Mesodermal cell (in vitro differentiated cells): ENCODE measurements at regions not wholly inside any gene's neighbourhood (a gene's known extent, or its start where the extent isn't known, plus 50 kb on each side); places are given as distances from the start of the nearest gene placed in this dataset.

Experiments used
- H3K27ac ChIP-seq: 2 replicates; pipeline ENCODE4 v1.7.0; 2013; ENCODE audit warnings: mild to moderate bottlenecking, low read depth, low read length, moderate library complexity; ENCODE audit not compliant: severe bottlenecking
- H3K36me3 ChIP-seq: 2 replicates; pipeline ENCODE4 v1.7.1; 2013; ENCODE audit warnings: mild to moderate bottlenecking, low read length, moderate library complexity; ENCODE audit not compliant: control insufficient read depth, insufficient read depth
- H3K4me1 ChIP-seq: one replicate; pipeline ENCODE4 v1.7.1; 2013; ENCODE audit warnings: mild to moderate bottlenecking, low read length; ENCODE audit not compliant: insufficient read depth, control insufficient read depth, poor library complexity, severe bottlenecking
- H3K4me3 ChIP-seq: 2 replicates; pipeline ENCODE4 v1.7.0; 2013; ENCODE audit warnings: low read length, control low read depth, mild to moderate bottlenecking; ENCODE audit not compliant: insufficient read depth, poor library complexity, severe bottlenecking; ENCODE audit errors: extremely low read depth
- H3K9me3 ChIP-seq: 2 replicates; pipeline ENCODE4 v1.7.1; 2013; ENCODE audit warnings: mild to moderate bottlenecking, low read length, moderate library complexity; ENCODE audit not compliant: control insufficient read depth
- WGBS, 2 experiments: methylation state at CpG; one replicate each; pipeline ENCODE4 v1.1.5; 2013; ENCODE audit warnings: missing lambda C conversion rate in 2 of 2; ENCODE audit not compliant: insufficient coverage in 2 of 2; 5-methylcytosine and 5-hydroxymethylcytosine counted together

DNA sequence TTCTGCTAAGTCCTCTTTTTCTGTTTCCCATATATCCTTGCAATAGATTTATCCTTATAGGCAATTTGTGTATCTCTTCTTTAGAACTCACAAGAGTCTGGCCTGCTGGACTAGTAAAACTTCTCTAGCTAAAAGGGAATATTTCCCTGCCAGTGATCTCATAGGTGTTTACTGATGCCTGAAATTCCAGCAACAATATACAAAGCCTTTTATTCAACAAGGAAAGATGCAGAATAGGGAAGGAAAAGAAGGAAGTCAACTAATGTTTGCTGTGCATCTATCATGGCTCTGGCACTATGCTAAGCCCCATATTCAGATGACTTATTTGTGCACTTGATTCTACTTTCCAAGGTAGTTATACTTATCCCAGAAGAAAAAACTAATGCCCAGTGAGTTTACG, 160.0 kb upstream of the DMRTA1 start:
- H3K4me1 ChIP-seq = no peaks in the 10 kb centered on the region
- 100% methylated on average over 1 of the region's 1 CpG; no CpG with 5 or more reads in 1 of the 2 experiments for WGBS, 2 experiments

GRCh38 chr9:22288661-22289060, 158.0 kb upstream of the DMRTA1 start:
- WGBS, 2 experiments = no CpG with 5 or more reads among the region's 1 CpG
- no peaks in the 10 kb centered on the region for H3K36me3 ChIP-seq
- H3K4me1 ChIP-seq = no peaks in the 10 kb centered on the region
- H3K9me3 ChIP-seq = no peaks in the 10 kb centered on the region
- no peak overlapping the region for H3K4me3 ChIP-seq
- no peak overlapping the region for H3K27ac ChIP-seq

More for the DNA sequence above, 160.0 kb upstream of the DMRTA1 start:
- Histone ChIP-seq H3K9me3 (no peaks in the 10 kb centered on the region), H3K36me3 (no peaks in the 10 kb centered on the region), H3K27ac (no peak overlapping the region), H3K4me3 (no peak overlapping the region)

- Histone ChIP-seq H3K27ac (no peak overlapping the region), H3K4me3 (no peak overlapping the region), H3K36me3 (no peaks in the 10 kb centered on the region), H3K9me3 (peaks cover 5% of the 10 kb centered on the region), H3K4me1 (no peaks in the 10 kb centered on the region)
- no CpG with 5 or more reads among the region's 2 CpGs for WGBS, 2 experiments
Measured at GRCh38 chr9:22307013-22307711, 139.5 kb upstream of the DMRTA1 start.

- no peak overlapping the region for H3K4me3 ChIP-seq
- H3K27ac ChIP-seq = no peak overlapping the region
- H3K9me3 ChIP-seq = peaks cover 5% of the 10 kb centered on the region
- no peaks in the 10 kb centered on the region for H3K36me3 ChIP-seq
- H3K4me1 ChIP-seq = no peaks in the 10 kb centered on the region
Measured at GRCh38 chr9:22308177-22308576, 138.4 kb upstream of the DMRTA1 start.

GRCh38 chr9:22316645-22317044, 130.0 kb upstream of the DMRTA1 start:
- no peak overlapping the region for H3K4me3 ChIP-seq
- H3K9me3 ChIP-seq = peaks cover 26% of the 10 kb centered on the region
- H3K36me3 ChIP-seq = no peaks in the 10 kb centered on the region
- no peaks in the 10 kb centered on the region for H3K4me1 ChIP-seq
- H3K27ac ChIP-seq = no peak overlapping the region
- WGBS, 2 experiments = 71 to 100% methylated on average over 1 of the region's 1 CpG

DNA sequence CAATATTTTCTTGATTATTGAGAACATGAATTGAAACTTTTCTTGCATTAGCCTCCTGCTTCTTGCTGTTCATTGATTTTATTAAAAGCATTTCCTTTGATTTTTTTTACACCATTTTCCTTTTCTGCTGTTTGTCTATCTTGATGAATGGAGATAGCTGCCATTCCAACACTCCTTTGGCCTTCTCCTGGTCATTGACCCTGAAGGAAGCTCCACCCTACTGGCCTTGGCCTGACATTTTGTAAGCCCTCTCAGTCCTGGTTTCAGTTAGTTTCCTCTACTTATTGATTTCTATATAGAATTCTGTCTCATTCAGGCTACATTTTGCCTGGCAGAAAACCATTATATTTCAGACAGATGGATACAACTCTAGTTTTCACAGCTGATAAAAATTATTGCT, 115.1 kb upstream of the DMRTA1 start:
- Histone ChIP-seq H3K4me3 (no peak overlapping the region), H3K27ac (no peak overlapping the region), H3K36me3 (no peaks in the 10 kb centered on the region), H3K4me1 (no peaks in the 10 kb centered on the region), H3K9me3 (no peaks in the 10 kb centered on the region)

DNA sequence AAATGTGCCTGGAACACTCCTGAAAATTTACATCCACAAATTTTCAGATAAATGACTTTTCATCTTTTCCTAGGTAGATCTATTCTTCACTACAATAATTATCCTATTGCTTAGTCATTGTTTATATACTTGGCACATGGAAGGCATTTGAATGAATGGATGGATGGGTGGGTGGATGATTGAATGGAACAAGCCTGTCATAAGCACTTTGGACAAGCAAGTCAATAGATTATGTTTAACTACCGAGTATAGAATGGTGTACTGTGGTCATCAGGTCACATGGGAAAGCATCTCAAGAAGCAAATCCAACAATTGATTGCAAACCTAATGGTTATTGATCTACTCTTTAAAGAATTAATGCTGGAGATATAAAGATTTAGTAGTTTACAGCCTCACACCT, 114.4 kb upstream of the DMRTA1 start:
- Histone ChIP-seq H3K27ac (no peak overlapping the region), H3K9me3 (no peaks in the 10 kb centered on the region), H3K36me3 (no peaks in the 10 kb centered on the region), H3K4me3 (no peak overlapping the region), H3K4me1 (no peaks in the 10 kb centered on the region)
- WGBS, 2 experiments = 67% methylated on average over 1 of the region's 1 CpG; no CpG with 5 or more reads in 1 of the 2 experiments

DNA sequence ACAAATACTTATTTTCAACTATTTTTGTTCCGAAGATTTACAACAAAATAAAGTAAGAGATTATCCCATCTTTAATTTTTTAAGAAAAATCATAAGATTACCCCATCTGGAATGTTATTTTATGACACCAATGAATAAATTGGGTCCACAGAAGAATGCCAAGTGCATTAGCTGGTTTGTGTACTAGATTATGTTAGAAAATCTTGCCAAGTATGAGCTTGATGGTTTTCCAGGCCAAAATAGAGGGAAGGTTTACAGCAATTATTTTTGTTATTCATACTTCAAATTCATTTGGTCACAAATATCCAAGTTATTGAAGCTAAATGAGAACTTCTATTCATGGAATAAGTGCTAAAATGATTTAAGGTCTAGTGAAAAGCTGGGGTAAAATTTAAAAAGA, 109.4 kb upstream of the DMRTA1 start:
- WGBS, 2 experiments = no CpG with 5 or more reads among the region's 1 CpG
- H3K4me1 ChIP-seq = peaks cover 2% of the 10 kb centered on the region
- H3K4me3 ChIP-seq = no peak overlapping the region

DNA sequence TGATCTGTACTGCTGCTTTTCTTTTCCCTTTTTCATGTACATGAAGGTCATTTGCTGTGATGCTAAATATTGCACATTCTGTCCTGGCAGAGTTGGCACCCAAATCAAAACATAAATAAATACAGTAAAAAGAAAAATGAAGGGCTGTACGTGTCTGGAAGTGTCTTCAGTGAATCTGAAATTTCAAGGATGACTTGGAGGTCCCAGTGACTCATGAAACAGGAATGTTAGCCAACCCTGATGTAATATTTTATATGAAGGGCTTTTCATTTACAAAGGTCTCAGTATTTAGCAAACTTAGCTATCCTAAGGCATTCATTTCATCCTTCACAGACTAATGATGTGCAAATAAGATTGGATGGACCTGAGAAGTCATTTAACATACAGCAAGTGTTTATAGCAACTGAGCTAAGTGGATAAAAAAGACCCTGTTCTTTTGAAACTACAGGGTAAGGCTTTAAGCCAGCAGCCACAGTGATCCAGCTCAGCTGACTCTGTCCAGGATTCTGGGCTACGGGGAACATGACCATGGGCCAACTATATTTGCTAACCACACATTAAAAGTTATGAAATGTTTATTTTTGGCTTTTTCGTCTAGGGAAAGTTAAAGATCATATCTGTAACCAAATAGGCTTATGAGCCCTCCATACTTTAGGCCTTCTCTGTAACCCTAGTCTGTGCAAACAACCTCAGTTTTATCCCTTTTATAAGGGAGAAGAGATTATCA, 104.0 kb upstream of the DMRTA1 start:
- WGBS, 2 experiments = 60 to 80% methylated on average over 1 of the region's 3 CpGs
- Histone ChIP-seq H3K4me1 (peaks cover 7% of the 10 kb centered on the region), H3K27ac (peak overlapping the region; percentile 25), H3K9me3 (no peaks in the 10 kb centered on the region), H3K36me3 (no peaks in the 10 kb centered on the region), H3K4me3 (no peak overlapping the region)

More for the DNA sequence above, 109.4 kb upstream of the DMRTA1 start:
- no peaks in the 10 kb centered on the region for H3K9me3 ChIP-seq
- no peaks in the 10 kb centered on the region for H3K36me3 ChIP-seq
- no peak overlapping the region for H3K27ac ChIP-seq

- Histone ChIP-seq H3K4me1 (peaks cover 7% of the 10 kb centered on the region), H3K36me3 (no peaks in the 10 kb centered on the region), H3K4me3 (no peak overlapping the region), H3K27ac (no peak overlapping the region), H3K9me3 (no peaks in the 10 kb centered on the region)
- no CpG with 5 or more reads among the region's 1 CpG for WGBS, 2 experiments
Measured at GRCh38 chr9:22343218-22343611, 103.4 kb upstream of the DMRTA1 start.

- Histone ChIP-seq H3K4me3 (no peak overlapping the region), H3K27ac (no peak overlapping the region), H3K4me1 (no peaks in the 10 kb centered on the region), H3K9me3 (no peaks in the 10 kb centered on the region), H3K36me3 (no peaks in the 10 kb centered on the region)
- WGBS, 2 experiments = 90% methylated on average over 2 of the region's 13 CpGs; no CpG with 5 or more reads in 1 of the 2 experiments
Measured at GRCh38 chr9:22354699-22355384, 91.8 kb upstream of the DMRTA1 start.
